DND-41 (cell line): ENCODE measurements at regions not wholly inside any gene's neighbourhood (a gene's known extent, or its start where the extent isn't known, plus 50 kb on each side); places are given as distances from the start of the nearest gene placed in this dataset.

Source experiments
- ATAC-seq: fragments of 200-7000 bp; cut with Tn5 transposase; 3 replicates; pipeline ENCODE4 v1.9.1; 2021; ENCODE audit warnings: low read depth; ENCODE audit not compliant: insufficient read depth
- DNase-seq: peaks from one replicate; pipeline ENCODE4 v3.0.0-alpha.2; 2020
- H2AFZ ChIP-seq: 2 replicates; pipeline ENCODE4 v1.6.0; 2012; ENCODE audit warnings: low read depth, low read length
- H3K27ac ChIP-seq: 2 replicates; pipeline ENCODE4 v1.5.1; 2012; ENCODE audit warnings: low read length, inconsistent platforms
- H3K27me3 ChIP-seq: fragments of 200-600 bp; sonication (generic); 2 replicates; pipeline ENCODE4 v1.6.0; 2012; ENCODE audit warnings: low read length, mild to moderate bottlenecking, inconsistent platforms; ENCODE audit not compliant: insufficient read depth, poor library complexity
- H3K36me3 ChIP-seq: 2 replicates; pipeline ENCODE4 v1.5.1; 2012; ENCODE audit warnings: low read length, inconsistent platforms; ENCODE audit not compliant: insufficient read depth
- H3K4me1 ChIP-seq: 2 replicates; pipeline ENCODE4 v1.5.1; 2012; ENCODE audit warnings: mild to moderate bottlenecking, low read length; ENCODE audit not compliant: insufficient read depth
- H3K4me2 ChIP-seq: 2 replicates; pipeline ENCODE4 v1.6.0; 2012; ENCODE audit warnings: mild to moderate bottlenecking, moderate library complexity, low read length, inconsistent platforms; ENCODE audit not compliant: insufficient read depth
- H3K4me3 ChIP-seq, 2 experiments: fragments of 200-600 bp in 1 of 2; shearing (Covaris generic) in 1 of 2; 2 replicates each; pipeline ENCODE4 v1.5.1; 2012 to 2016; ENCODE audit warnings: inconsistent platforms in 2 of 2, low read length in 2 of 2, mild to moderate bottlenecking in 2 of 2, low read depth in 1 of 2, moderate library complexity in 1 of 2
- H3K79me2 ChIP-seq: 2 replicates; pipeline ENCODE4 v1.6.0; 2012; ENCODE audit warnings: low read length, inconsistent platforms; ENCODE audit not compliant: insufficient read depth
- H3K9ac ChIP-seq: 2 replicates; pipeline ENCODE4 v1.6.0; 2012; ENCODE audit warnings: low read depth, mild to moderate bottlenecking, inconsistent platforms, low read length, moderate library complexity
- H3K9me3 ChIP-seq: 2 replicates; pipeline ENCODE4 v1.5.1; 2012; ENCODE audit warnings: low read length, moderate library complexity, mild to moderate bottlenecking, inconsistent platforms; ENCODE audit not compliant: insufficient read depth, severe bottlenecking
- H4K20me1 ChIP-seq: 2 replicates; pipeline ENCODE4 v1.6.0; 2012; ENCODE audit warnings: low read length; ENCODE audit not compliant: insufficient read depth
- EZH2 ChIP-seq: IDR thresholded peaks from 3 replicates; pipeline ENCODE4 v1.6.1; 2012; ENCODE audit warnings: borderline replicate concordance, low read depth, mild to moderate bottlenecking, moderate library complexity, low read length, inconsistent platforms; ENCODE audit not compliant: severe bottlenecking
- TF ChIP-seq, protein P1 (sequence below): IDR thresholded peaks from 2 replicates; pipeline ENCODE4 v1.5.1; 2012; ENCODE audit warnings: borderline replicate concordance, low read length, moderate library complexity, mild to moderate bottlenecking; ENCODE audit not compliant: poor library complexity, severe bottlenecking; ENCODE audit errors: extremely low read depth

GRCh38 chr16:51497541-51498211 lies 346.6 kb upstream of the SALL1 start:
- Histone ChIP-seq H3K9me3 (no peaks in the 10 kb centered on the region), H3K27me3 (no peaks in the 10 kb centered on the region), H3K79me2 (no peaks in the 10 kb centered on the region), H2AFZ (no peak overlapping the region), H3K9ac (no peak overlapping the region), H3K4me3 (no peak overlapping the region), H4K20me1 (no peaks in the 10 kb centered on the region), H3K4me1 (no peaks in the 10 kb centered on the region), H3K27ac (no peak overlapping the region), H3K4me2 (no peak overlapping the region), H3K36me3 (no peaks in the 10 kb centered on the region)
- ATAC-seq (no peak), DNase-seq (no peak)
- TF ChIP-seq, protein P1, sequence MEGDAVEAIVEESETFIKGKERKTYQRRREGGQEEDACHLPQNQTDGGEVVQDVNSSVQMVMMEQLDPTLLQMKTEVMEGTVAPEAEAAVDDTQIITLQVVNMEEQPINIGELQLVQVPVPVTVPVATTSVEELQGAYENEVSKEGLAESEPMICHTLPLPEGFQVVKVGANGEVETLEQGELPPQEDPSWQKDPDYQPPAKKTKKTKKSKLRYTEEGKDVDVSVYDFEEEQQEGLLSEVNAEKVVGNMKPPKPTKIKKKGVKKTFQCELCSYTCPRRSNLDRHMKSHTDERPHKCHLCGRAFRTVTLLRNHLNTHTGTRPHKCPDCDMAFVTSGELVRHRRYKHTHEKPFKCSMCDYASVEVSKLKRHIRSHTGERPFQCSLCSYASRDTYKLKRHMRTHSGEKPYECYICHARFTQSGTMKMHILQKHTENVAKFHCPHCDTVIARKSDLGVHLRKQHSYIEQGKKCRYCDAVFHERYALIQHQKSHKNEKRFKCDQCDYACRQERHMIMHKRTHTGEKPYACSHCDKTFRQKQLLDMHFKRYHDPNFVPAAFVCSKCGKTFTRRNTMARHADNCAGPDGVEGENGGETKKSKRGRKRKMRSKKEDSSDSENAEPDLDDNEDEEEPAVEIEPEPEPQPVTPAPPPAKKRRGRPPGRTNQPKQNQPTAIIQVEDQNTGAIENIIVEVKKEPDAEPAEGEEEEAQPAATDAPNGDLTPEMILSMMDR = no peak
- no peak for TF ChIP-seq EZH2

DNA sequence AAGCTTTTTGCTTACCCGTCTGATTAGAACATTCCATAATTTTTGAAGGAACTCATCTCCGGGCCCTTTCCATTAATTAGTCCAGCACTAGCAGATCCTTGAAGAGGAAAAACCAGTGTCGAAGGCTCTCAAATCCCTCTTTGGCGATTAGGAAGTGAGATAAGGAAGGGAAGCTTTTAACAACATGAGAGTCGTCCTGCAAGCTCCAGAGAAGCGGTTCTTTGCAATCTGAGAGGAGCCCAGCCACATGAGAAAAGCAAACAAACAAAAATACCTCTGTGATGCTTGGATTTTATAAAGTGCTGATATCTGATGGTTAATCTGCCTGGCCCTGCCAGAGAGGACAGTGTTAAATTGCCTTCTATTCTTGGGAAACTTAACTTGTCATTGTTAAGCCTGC lies 339.8 kb upstream of the SALL1 start:
- no peaks in the 10 kb centered on the region for H3K36me3 ChIP-seq
- H2AFZ ChIP-seq = no peak overlapping the region
- DNase-seq = no peak
- no peaks in the 10 kb centered on the region for H4K20me1 ChIP-seq
- no peak overlapping the region for H3K4me2 ChIP-seq
- H3K27ac ChIP-seq = no peak overlapping the region
- TF ChIP-seq, protein P1 = no peak
- no peak for TF ChIP-seq EZH2
- H3K9me3 ChIP-seq = peaks cover 6% of the 10 kb centered on the region
- no peaks in the 10 kb centered on the region for H3K27me3 ChIP-seq
- no peaks in the 10 kb centered on the region for H3K4me1 ChIP-seq
- no peaks in the 10 kb centered on the region for H3K79me2 ChIP-seq
- no peak for ATAC-seq
- H3K9ac ChIP-seq = no peak overlapping the region
- no peak overlapping the region for H3K4me3 ChIP-seq

GRCh38 chr16:51487880-51488279 lies 336.8 kb upstream of the SALL1 start:
- TF ChIP-seq, protein P1 = no peak
- no peak for TF ChIP-seq EZH2
- peaks cover 10% of the 10 kb centered on the region for H3K9me3 ChIP-seq
- DNase-seq (no peak), ATAC-seq (no peak)
- H3K79me2 ChIP-seq = no peaks in the 10 kb centered on the region
- no peak overlapping the region for H3K9ac ChIP-seq
- H3K4me2 ChIP-seq = no peak overlapping the region
- no peaks in the 10 kb centered on the region for H4K20me1 ChIP-seq
- H3K4me1 ChIP-seq = no peaks in the 10 kb centered on the region
- H3K27me3 ChIP-seq = no peaks in the 10 kb centered on the region
- H3K27ac ChIP-seq = no peak overlapping the region
- H3K4me3 ChIP-seq = no peak overlapping the region
- no peaks in the 10 kb centered on the region for H3K36me3 ChIP-seq
- H2AFZ ChIP-seq = no peak overlapping the region
